Fibroblast of skin of left quadriceps (primary cell): ENCODE measurements at regions not wholly inside any gene's neighbourhood (a gene's known extent, or its start where the extent isn't known, plus 50 kb on each side); places are given as distances from the start of the nearest gene placed in this dataset.

ENCODE experiments used
- DNase-seq, 2 experiments: peaks; one replicate each; pipeline ENCODE4 v3.0.0-alpha.2; 2013; ENCODE audit warnings: low read depth in 2 of 2

DNA sequence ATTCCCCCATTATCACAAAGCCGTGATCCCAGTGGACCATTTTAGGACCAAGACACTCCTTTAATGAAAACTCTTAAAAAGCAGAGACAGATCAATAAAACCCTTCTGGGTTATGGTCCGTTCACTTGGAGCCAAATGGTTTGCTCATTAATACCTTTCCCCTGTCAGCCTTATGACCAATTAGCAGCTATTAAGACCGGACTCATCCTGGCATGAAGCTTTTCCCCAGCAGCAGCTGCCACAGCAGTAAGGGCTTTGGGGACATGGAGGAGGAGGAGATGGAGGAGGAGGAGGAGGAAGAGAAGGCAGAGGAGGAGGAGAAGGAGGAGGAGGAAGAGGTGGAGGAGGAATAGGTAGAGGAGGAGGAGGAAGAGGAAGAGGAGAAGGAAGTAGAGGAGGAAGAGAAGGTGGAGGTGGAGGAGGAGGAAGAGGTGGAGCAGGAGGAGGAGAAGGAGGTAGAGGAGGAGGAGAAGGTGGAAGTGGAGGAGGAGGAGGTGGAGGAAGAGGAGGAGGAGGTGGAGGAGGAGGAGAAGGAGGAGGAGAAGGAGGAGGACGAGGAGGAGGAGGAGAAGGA, 50.1 kb upstream of the IRX3 start:
- DNase-seq, result no peak
